Ovary (tissue), 3 donors: ENCODE measurements at regions not wholly inside any gene's neighbourhood (a gene's known extent, or its start where the extent isn't known, plus 50 kb on each side); places are given as distances from the start of the nearest gene placed in this dataset.

Source experiments
- POLR2A ChIP-seq: fragments of 450-650 bp; IDR thresholded peaks from one replicate; pipeline ENCODE4 v1.6.1; 2017; ENCODE audit warnings: antibody characterized with exemption, mild to moderate bottlenecking, moderate library complexity
- TF ChIP-seq, protein P1 (sequence below), 3 donors: fragments of 450-650 bp in 2 of 3; fragments of 200-600 bp in 1 of 3; IDR thresholded peaks; one replicate each; pipeline versions ENCODE4 v1.5.1 to v1.8.0; 2016 to 2022; ENCODE audit warnings: antibody characterized with exemption in 3 of 3, mild to moderate bottlenecking in 1 of 3
- donor health status: DM: no; HTN: no; CAD: no.

DNA sequence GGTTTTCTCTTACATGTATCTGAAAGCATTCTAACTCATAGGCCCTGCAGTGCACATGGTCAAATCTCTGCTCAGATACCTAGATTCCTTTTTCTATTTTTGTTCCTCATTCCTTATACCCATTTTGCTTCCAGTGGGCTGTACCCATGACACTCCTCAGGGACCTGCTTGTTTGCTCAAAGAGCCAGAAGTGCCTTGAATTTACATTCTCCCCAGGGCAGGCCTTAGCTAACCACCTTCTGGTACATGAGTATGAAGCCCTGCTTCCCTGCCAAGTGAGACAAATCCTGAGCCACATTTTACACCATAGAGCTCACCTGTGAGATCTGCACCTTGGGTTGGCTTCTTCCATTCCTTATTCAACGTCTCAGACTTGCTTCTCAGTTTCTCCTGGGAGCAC, 326.6 kb upstream of the SASH1 start:
- no peak for TF ChIP-seq POLR2A
- TF ChIP-seq, protein P1, sequence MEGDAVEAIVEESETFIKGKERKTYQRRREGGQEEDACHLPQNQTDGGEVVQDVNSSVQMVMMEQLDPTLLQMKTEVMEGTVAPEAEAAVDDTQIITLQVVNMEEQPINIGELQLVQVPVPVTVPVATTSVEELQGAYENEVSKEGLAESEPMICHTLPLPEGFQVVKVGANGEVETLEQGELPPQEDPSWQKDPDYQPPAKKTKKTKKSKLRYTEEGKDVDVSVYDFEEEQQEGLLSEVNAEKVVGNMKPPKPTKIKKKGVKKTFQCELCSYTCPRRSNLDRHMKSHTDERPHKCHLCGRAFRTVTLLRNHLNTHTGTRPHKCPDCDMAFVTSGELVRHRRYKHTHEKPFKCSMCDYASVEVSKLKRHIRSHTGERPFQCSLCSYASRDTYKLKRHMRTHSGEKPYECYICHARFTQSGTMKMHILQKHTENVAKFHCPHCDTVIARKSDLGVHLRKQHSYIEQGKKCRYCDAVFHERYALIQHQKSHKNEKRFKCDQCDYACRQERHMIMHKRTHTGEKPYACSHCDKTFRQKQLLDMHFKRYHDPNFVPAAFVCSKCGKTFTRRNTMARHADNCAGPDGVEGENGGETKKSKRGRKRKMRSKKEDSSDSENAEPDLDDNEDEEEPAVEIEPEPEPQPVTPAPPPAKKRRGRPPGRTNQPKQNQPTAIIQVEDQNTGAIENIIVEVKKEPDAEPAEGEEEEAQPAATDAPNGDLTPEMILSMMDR (IDR thresholded peaks at IDR 0.05) = no peak
